ENCODE measurements at regions not wholly inside any gene's neighbourhood (a gene's known extent, or its start where the extent isn't known, plus 50 kb on each side); places are given as distances from the start of the nearest gene placed in this dataset.

- Histone ChIP-seq H3K4me1 (ENCODE audit: control insufficient read depth, insufficient read depth, low read length, poor library complexity, severe bottlenecking) (no peaks in the 10 kb centered on the region), H3K27me3 (replicated peaks; ENCODE audit: control insufficient read depth, insufficient read depth, low read length, poor library complexity, severe bottlenecking) (no peaks in the 10 kb centered on the region), H3K4me3 (ENCODE audit: insufficient read depth, low read depth, low read length, poor library complexity, severe bottlenecking) (no peak overlapping the region), H3K27ac (ENCODE audit: insufficient read depth, low read length, poor library complexity, severe bottlenecking) (no peak overlapping the region), H3K36me3 (ENCODE audit: control insufficient read depth, insufficient read depth, low read length) (no peaks in the 10 kb centered on the region), H3K9me3 (ENCODE audit: control insufficient read depth, low read length) (no peaks in the 10 kb centered on the region)
- no peak for DNase-seq
These were observed 210.9 kb upstream of the FAM241A start for GRCh38 chr4:111934314-111934713.

- no peaks in the 10 kb centered on the region for H3K36me3 ChIP-seq (ENCODE audit: control insufficient read depth, insufficient read depth, low read length)
- no peaks in the 10 kb centered on the region for H3K4me1 ChIP-seq (ENCODE audit: control insufficient read depth, insufficient read depth, low read length, poor library complexity, severe bottlenecking)
- H3K9me3 ChIP-seq (ENCODE audit: control insufficient read depth, low read length): no peaks in the 10 kb centered on the region
- no peak overlapping the region for H3K27ac ChIP-seq (ENCODE audit: insufficient read depth, low read length, poor library complexity, severe bottlenecking)
- no peak overlapping the region for H3K4me3 ChIP-seq (ENCODE audit: insufficient read depth, low read depth, low read length, poor library complexity, severe bottlenecking)
- no peaks in the 10 kb centered on the region for H3K27me3 ChIP-seq (replicated peaks; ENCODE audit: control insufficient read depth, insufficient read depth, low read length, poor library complexity, severe bottlenecking)
- no peak for DNase-seq
These were observed 207.9 kb upstream of the FAM241A start for GRCh38 chr4:111937368-111937767.

- Histone ChIP-seq H3K4me1 (ENCODE audit: control insufficient read depth, insufficient read depth, low read length, poor library complexity, severe bottlenecking) (no peaks in the 10 kb centered on the region), H3K27ac (ENCODE audit: insufficient read depth, low read length, poor library complexity, severe bottlenecking) (no peak overlapping the region), H3K4me3 (ENCODE audit: insufficient read depth, low read depth, low read length, poor library complexity, severe bottlenecking) (no peak overlapping the region), H3K36me3 (ENCODE audit: control insufficient read depth, insufficient read depth, low read length) (no peaks in the 10 kb centered on the region), H3K9me3 (ENCODE audit: control insufficient read depth, low read length) (no peaks in the 10 kb centered on the region), H3K27me3 (replicated peaks; ENCODE audit: control insufficient read depth, insufficient read depth, low read length, poor library complexity, severe bottlenecking) (no peaks in the 10 kb centered on the region)
- no peak for DNase-seq
These were observed 203.3 kb upstream of the FAM241A start for GRCh38 chr4:111941957-111942356.

GRCh38 chr4:111943796-111944203 is 201.5 kb upstream of the FAM241A start:
- H3K27ac ChIP-seq (ENCODE audit: insufficient read depth, low read length, poor library complexity, severe bottlenecking): no peak overlapping the region
- no peaks in the 10 kb centered on the region for H3K9me3 ChIP-seq (ENCODE audit: control insufficient read depth, low read length)
- DNase-seq: no peak
- no peaks in the 10 kb centered on the region for H3K27me3 ChIP-seq (replicated peaks; ENCODE audit: control insufficient read depth, insufficient read depth, low read length, poor library complexity, severe bottlenecking)
- H3K36me3 ChIP-seq (ENCODE audit: control insufficient read depth, insufficient read depth, low read length): no peaks in the 10 kb centered on the region
- H3K4me1 ChIP-seq (ENCODE audit: control insufficient read depth, insufficient read depth, low read length, poor library complexity, severe bottlenecking): no peaks in the 10 kb centered on the region
- H3K4me3 ChIP-seq (ENCODE audit: insufficient read depth, low read depth, low read length, poor library complexity, severe bottlenecking): no peak overlapping the region

- H3K36me3 ChIP-seq (ENCODE audit: control insufficient read depth, insufficient read depth, low read length): no peaks in the 10 kb centered on the region
- no peak overlapping the region for H3K27ac ChIP-seq (ENCODE audit: insufficient read depth, low read length, poor library complexity, severe bottlenecking)
- H3K4me1 ChIP-seq (ENCODE audit: control insufficient read depth, insufficient read depth, low read length, poor library complexity, severe bottlenecking): no peaks in the 10 kb centered on the region
- H3K9me3 ChIP-seq (ENCODE audit: control insufficient read depth, low read length): no peaks in the 10 kb centered on the region
- no peaks in the 10 kb centered on the region for H3K27me3 ChIP-seq (replicated peaks; ENCODE audit: control insufficient read depth, insufficient read depth, low read length, poor library complexity, severe bottlenecking)
- H3K4me3 ChIP-seq (ENCODE audit: insufficient read depth, low read depth, low read length, poor library complexity, severe bottlenecking): no peak overlapping the region
- no peak for DNase-seq
These were observed 200.2 kb upstream of the FAM241A start for GRCh38 chr4:111945014-111945413.

GRCh38 chr4:111946800-111947199 is 198.5 kb upstream of the FAM241A start:
- no peaks in the 10 kb centered on the region for H3K9me3 ChIP-seq (ENCODE audit: control insufficient read depth, low read length)
- H3K36me3 ChIP-seq (ENCODE audit: control insufficient read depth, insufficient read depth, low read length): no peaks in the 10 kb centered on the region
- H3K4me1 ChIP-seq (ENCODE audit: control insufficient read depth, insufficient read depth, low read length, poor library complexity, severe bottlenecking): no peaks in the 10 kb centered on the region
- H3K4me3 ChIP-seq (ENCODE audit: insufficient read depth, low read depth, low read length, poor library complexity, severe bottlenecking): no peak overlapping the region
- H3K27ac ChIP-seq (ENCODE audit: insufficient read depth, low read length, poor library complexity, severe bottlenecking): no peak overlapping the region
- no peak for DNase-seq
- no peaks in the 10 kb centered on the region for H3K27me3 ChIP-seq (replicated peaks; ENCODE audit: control insufficient read depth, insufficient read depth, low read length, poor library complexity, severe bottlenecking)

- H3K27ac ChIP-seq (ENCODE audit: insufficient read depth, low read length, poor library complexity, severe bottlenecking): no peak overlapping the region
- no peaks in the 10 kb centered on the region for H3K36me3 ChIP-seq (ENCODE audit: control insufficient read depth, insufficient read depth, low read length)
- H3K4me3 ChIP-seq (ENCODE audit: insufficient read depth, low read depth, low read length, poor library complexity, severe bottlenecking): no peak overlapping the region
- no peaks in the 10 kb centered on the region for H3K27me3 ChIP-seq (replicated peaks; ENCODE audit: control insufficient read depth, insufficient read depth, low read length, poor library complexity, severe bottlenecking)
- DNase-seq: no peak
- H3K9me3 ChIP-seq (ENCODE audit: control insufficient read depth, low read length): no peaks in the 10 kb centered on the region
- no peaks in the 10 kb centered on the region for H3K4me1 ChIP-seq (ENCODE audit: control insufficient read depth, insufficient read depth, low read length, poor library complexity, severe bottlenecking)
These were observed 192.6 kb upstream of the FAM241A start for GRCh38 chr4:111952688-111953087.

GRCh38 chr4:111954550-111954949 is 190.7 kb upstream of the FAM241A start:
- no peak overlapping the region for H3K4me3 ChIP-seq (ENCODE audit: insufficient read depth, low read depth, low read length, poor library complexity, severe bottlenecking)
- no peaks in the 10 kb centered on the region for H3K36me3 ChIP-seq (ENCODE audit: control insufficient read depth, insufficient read depth, low read length)
- H3K27me3 ChIP-seq (replicated peaks; ENCODE audit: control insufficient read depth, insufficient read depth, low read length, poor library complexity, severe bottlenecking): no peaks in the 10 kb centered on the region
- H3K27ac ChIP-seq (ENCODE audit: insufficient read depth, low read length, poor library complexity, severe bottlenecking): no peak overlapping the region
- H3K4me1 ChIP-seq (ENCODE audit: control insufficient read depth, insufficient read depth, low read length, poor library complexity, severe bottlenecking): no peaks in the 10 kb centered on the region
- no peaks in the 10 kb centered on the region for H3K9me3 ChIP-seq (ENCODE audit: control insufficient read depth, low read length)
- DNase-seq: no peak

- no peaks in the 10 kb centered on the region for H3K9me3 ChIP-seq (ENCODE audit: control insufficient read depth, low read length)
- no peak overlapping the region for H3K4me3 ChIP-seq (ENCODE audit: insufficient read depth, low read depth, low read length, poor library complexity, severe bottlenecking)
- no peak overlapping the region for H3K27ac ChIP-seq (ENCODE audit: insufficient read depth, low read length, poor library complexity, severe bottlenecking)
- no peaks in the 10 kb centered on the region for H3K36me3 ChIP-seq (ENCODE audit: control insufficient read depth, insufficient read depth, low read length)
- H3K27me3 ChIP-seq (replicated peaks; ENCODE audit: control insufficient read depth, insufficient read depth, low read length, poor library complexity, severe bottlenecking): no peaks in the 10 kb centered on the region
- H3K4me1 ChIP-seq (ENCODE audit: control insufficient read depth, insufficient read depth, low read length, poor library complexity, severe bottlenecking): no peaks in the 10 kb centered on the region
- no peak for DNase-seq
These were observed 190.3 kb upstream of the FAM241A start for GRCh38 chr4:111955001-111955400.

GRCh38 chr4:111957116-111957515 is 188.1 kb upstream of the FAM241A start:
- Histone ChIP-seq H3K9me3 (ENCODE audit: control insufficient read depth, low read length) (no peaks in the 10 kb centered on the region), H3K27ac (ENCODE audit: insufficient read depth, low read length, poor library complexity, severe bottlenecking) (no peak overlapping the region), H3K36me3 (ENCODE audit: control insufficient read depth, insufficient read depth, low read length) (no peaks in the 10 kb centered on the region), H3K27me3 (replicated peaks; ENCODE audit: control insufficient read depth, insufficient read depth, low read length, poor library complexity, severe bottlenecking) (no peaks in the 10 kb centered on the region), H3K4me3 (ENCODE audit: insufficient read depth, low read depth, low read length, poor library complexity, severe bottlenecking) (no peak overlapping the region), H3K4me1 (ENCODE audit: control insufficient read depth, insufficient read depth, low read length, poor library complexity, severe bottlenecking) (no peaks in the 10 kb centered on the region)
- no peak for DNase-seq

GRCh38 chr4:111957997-111958396 is 187.3 kb upstream of the FAM241A start:
- no peak for DNase-seq
- Histone ChIP-seq H3K4me3 (ENCODE audit: insufficient read depth, low read depth, low read length, poor library complexity, severe bottlenecking) (no peak overlapping the region), H3K27me3 (replicated peaks; ENCODE audit: control insufficient read depth, insufficient read depth, low read length, poor library complexity, severe bottlenecking) (no peaks in the 10 kb centered on the region), H3K9me3 (ENCODE audit: control insufficient read depth, low read length) (no peaks in the 10 kb centered on the region), H3K4me1 (ENCODE audit: control insufficient read depth, insufficient read depth, low read length, poor library complexity, severe bottlenecking) (no peaks in the 10 kb centered on the region), H3K36me3 (ENCODE audit: control insufficient read depth, insufficient read depth, low read length) (no peaks in the 10 kb centered on the region), H3K27ac (ENCODE audit: insufficient read depth, low read length, poor library complexity, severe bottlenecking) (no peak overlapping the region)
